GM12878 (cell line): ENCODE measurements at regions not wholly inside any gene's neighbourhood (a gene's known extent, or its start where the extent isn't known, plus 50 kb on each side); places are given as distances from the start of the nearest gene placed in this dataset.

Experiments used
- ATF7 ChIP-seq: fragments of 450-650 bp; IDR thresholded peaks from 2 replicates; pipeline ENCODE4 v1.6.1; 2016; ENCODE audit warnings: low read depth, mild to moderate bottlenecking
- HDAC6 ChIP-seq: fragments of 200-600 bp; sonication (generic); IDR thresholded peaks from one replicate; pipeline ENCODE4 v1.8.0; 2017; ENCODE audit warnings: antibody characterized with exemption; ENCODE audit not compliant: unreplicated experiment
- RCOR1 ChIP-seq: conservative IDR thresholded peaks from 2 replicates; pipeline ENCODE4 v1.6.1; 2012; ENCODE audit warnings: low read depth, low read length, improper control_type of control experiment
- SIX5 ChIP-seq: IDR thresholded peaks from 2 replicates; pipeline ENCODE4 v1.6.1; 2011; ENCODE audit warnings: mild to moderate bottlenecking, low read depth, low read length, moderate library complexity; ENCODE audit not compliant: severe bottlenecking
- STAT1 ChIP-seq: fragments of 450-650 bp; conservative IDR thresholded peaks from 2 replicates; pipeline ENCODE4 v1.6.1; 2014; ENCODE audit warnings: antibody characterized with exemption, mild to moderate bottlenecking
- TF ChIP-seq, protein P1 (sequence below), 3 experiments: IDR thresholded peaks in 2 of 3; conservative IDR thresholded peaks in 1 of 3; 2 replicates each; pipeline ENCODE4 v1.5.1; 2011; ENCODE audit warnings: low read depth in 3 of 3, low read length in 3 of 3, mild to moderate bottlenecking in 3 of 3, control low read depth in 2 of 3, moderate library complexity in 2 of 3, inconsistent platforms in 1 of 3, mixed read lengths in 1 of 3; ENCODE audit not compliant: control insufficient read depth in 2 of 3, insufficient read depth in 1 of 3; ENCODE audit errors: extremely low read depth in 1 of 3

GRCh38 chr12:131591136-131591535, 119.8 kb upstream of the SFSWAP start:
- no peak for TF ChIP-seq RCOR1
- no peak for TF ChIP-seq HDAC6
- TF ChIP-seq STAT1: no peak
- no peak for TF ChIP-seq ATF7
- TF ChIP-seq, protein P1, sequence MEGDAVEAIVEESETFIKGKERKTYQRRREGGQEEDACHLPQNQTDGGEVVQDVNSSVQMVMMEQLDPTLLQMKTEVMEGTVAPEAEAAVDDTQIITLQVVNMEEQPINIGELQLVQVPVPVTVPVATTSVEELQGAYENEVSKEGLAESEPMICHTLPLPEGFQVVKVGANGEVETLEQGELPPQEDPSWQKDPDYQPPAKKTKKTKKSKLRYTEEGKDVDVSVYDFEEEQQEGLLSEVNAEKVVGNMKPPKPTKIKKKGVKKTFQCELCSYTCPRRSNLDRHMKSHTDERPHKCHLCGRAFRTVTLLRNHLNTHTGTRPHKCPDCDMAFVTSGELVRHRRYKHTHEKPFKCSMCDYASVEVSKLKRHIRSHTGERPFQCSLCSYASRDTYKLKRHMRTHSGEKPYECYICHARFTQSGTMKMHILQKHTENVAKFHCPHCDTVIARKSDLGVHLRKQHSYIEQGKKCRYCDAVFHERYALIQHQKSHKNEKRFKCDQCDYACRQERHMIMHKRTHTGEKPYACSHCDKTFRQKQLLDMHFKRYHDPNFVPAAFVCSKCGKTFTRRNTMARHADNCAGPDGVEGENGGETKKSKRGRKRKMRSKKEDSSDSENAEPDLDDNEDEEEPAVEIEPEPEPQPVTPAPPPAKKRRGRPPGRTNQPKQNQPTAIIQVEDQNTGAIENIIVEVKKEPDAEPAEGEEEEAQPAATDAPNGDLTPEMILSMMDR (IDR thresholded peaks at IDR 0.05 in 2 of 3, conservative IDR thresholded peaks at IDR 0.05 in 1 of 3; ENCODE audit: control insufficient read depth in 2 of 3, extremely low read depth in 1 of 3, insufficient read depth in 1 of 3, low read depth in 3 of 3, low read length in 3 of 3): no peak
- TF ChIP-seq SIX5: no peak
